MM.1S (cell line): ENCODE measurements at regions not wholly inside any gene's neighbourhood (a gene's known extent, or its start where the extent isn't known, plus 50 kb on each side); places are given as distances from the start of the nearest gene placed in this dataset.

ENCODE experiments used
- EZH2 ChIP-seq: fragments of 300-600 bp; sonication (generic); optimal IDR thresholded peaks from 2 replicates; pipeline ENCODE3; 2017; ENCODE audit warnings: low read depth, mild to moderate bottlenecking, antibody characterized with exemption, low read length, mixed read lengths
- TF ChIP-seq, protein P1 (sequence below): fragments of 300-600 bp; sonication (generic); IDR thresholded peaks from 2 replicates; pipeline ENCODE4 v1.5.1; 2016; ENCODE audit warnings: antibody characterized with exemption, low read length, mixed read lengths

DNA sequence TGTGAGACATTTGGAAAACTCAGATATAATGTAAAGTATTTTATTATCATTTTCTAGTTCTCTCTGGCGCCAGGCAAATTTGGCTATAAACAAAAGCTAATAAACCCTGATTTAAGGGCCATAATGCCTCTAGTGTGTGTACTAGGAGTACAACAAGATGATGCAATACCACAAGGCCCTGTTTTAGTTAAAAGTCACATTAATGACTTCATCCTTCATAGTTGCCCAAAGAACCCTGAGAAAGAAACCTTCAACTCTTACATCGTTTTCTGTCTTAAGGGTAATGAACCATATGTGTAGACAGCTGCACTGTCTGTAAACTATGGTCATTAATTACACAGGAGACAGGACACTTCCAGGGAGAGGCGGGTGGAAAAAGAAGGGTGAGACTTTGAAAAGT, 538.4 kb downstream of the FAM181B start:
- TF ChIP-seq, protein P1, sequence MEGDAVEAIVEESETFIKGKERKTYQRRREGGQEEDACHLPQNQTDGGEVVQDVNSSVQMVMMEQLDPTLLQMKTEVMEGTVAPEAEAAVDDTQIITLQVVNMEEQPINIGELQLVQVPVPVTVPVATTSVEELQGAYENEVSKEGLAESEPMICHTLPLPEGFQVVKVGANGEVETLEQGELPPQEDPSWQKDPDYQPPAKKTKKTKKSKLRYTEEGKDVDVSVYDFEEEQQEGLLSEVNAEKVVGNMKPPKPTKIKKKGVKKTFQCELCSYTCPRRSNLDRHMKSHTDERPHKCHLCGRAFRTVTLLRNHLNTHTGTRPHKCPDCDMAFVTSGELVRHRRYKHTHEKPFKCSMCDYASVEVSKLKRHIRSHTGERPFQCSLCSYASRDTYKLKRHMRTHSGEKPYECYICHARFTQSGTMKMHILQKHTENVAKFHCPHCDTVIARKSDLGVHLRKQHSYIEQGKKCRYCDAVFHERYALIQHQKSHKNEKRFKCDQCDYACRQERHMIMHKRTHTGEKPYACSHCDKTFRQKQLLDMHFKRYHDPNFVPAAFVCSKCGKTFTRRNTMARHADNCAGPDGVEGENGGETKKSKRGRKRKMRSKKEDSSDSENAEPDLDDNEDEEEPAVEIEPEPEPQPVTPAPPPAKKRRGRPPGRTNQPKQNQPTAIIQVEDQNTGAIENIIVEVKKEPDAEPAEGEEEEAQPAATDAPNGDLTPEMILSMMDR = no peak
- TF ChIP-seq EZH2 = no peak
